GM18867 (cell line): ENCODE measurements at regions not wholly inside any gene's neighbourhood (a gene's known extent, or its start where the extent isn't known, plus 50 kb on each side); places are given as distances from the start of the nearest gene placed in this dataset.
"Not testable (repeated sequence)": the region's sequence is repeated elsewhere in the genome, so short reads cannot be mapped to it uniquely, and the experiment has no call there.

ENCODE experiments used
- ATAC-seq: cut with Tn5 transposase; IDR thresholded peaks from one replicate; pipeline ENCODE4 v1.9.1; 2021; ENCODE audit warnings: mild to moderate bottlenecking, moderate library complexity; ENCODE audit not compliant: unreplicated experiment

DNA sequence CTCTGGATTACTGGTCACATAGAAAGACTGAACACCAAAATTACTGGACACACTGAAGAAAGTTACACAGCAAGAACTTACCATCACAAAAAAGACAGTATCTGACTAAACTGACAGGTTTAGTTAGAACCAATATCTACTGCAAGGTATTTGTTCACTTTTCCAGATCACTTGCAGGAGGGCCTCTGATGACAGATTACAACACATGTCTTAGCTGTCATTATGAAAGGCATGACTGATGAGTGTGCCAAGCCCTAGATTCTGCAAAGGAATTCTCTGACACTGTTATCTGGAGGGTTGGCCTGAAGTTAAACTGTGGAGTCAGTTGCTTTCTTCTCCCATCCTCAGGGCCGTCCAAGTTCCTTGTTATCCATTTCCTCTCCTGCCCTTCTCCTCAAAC lies 242.7 kb downstream of the KIF20B start:
- ATAC-seq, result no peak

DNA sequence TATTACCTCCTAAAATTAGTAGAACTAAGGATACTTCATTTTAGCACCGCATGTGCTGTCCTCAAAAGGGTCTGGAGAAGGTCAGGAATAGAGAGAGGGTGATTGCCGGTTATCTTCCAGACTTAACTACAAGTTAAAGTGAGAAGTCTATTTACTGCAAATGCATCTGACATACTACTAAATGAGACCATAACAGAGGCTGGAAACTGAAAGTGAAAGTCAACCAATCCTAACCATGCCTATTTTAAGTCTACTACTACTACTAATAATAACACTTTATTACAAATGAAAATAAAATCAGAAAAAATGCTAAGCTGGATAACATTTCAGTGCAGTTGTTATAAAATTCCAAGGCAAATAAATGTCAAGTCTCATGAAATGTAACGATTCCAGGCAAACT lies 244.7 kb downstream of the KIF20B start:
- no peak for ATAC-seq

GRCh38 chr10:89949496-89949895 lies 248.1 kb downstream of the KIF20B start:
- no peak for ATAC-seq

DNA sequence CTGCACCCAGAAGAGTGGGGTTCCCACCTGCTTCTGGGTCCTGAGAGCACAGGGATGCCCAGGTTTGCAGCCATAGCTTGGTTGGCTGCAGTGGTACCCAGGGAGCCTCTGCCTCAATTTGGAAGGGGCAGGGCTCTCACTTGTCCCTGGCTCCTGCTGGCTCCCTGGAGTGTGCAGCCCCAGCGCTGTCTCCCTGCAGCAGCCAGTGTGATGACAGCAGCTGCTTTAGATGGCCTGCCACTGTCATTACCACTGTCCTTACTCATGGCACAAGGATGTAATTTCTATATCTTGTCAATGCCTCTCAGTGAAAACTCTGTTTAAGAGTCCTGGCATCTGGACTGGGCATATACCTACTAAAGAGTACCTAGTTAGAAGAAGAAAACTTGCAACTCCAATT lies 250.9 kb downstream of the KIF20B start:
- ATAC-seq, result no peak

DNA sequence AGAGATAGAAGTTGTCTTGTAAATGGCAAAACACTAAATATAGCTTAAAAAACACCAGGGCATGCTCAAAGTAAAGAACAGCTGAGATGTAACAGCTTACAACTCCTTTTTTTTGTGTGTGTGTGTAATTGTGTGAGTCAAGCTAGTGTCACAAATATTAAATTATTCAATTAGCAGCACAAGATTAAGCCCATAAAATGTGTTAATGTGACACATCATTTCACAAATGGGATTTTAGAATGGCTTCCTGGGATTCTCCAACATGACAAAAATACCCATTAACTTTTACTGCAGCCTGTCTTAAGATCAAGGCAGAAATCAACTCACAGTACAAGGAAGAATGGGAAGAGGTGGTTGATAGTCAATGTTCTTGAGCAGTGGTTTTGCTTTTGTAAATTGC lies 251.4 kb downstream of the KIF20B start:
- no peak for ATAC-seq

DNA sequence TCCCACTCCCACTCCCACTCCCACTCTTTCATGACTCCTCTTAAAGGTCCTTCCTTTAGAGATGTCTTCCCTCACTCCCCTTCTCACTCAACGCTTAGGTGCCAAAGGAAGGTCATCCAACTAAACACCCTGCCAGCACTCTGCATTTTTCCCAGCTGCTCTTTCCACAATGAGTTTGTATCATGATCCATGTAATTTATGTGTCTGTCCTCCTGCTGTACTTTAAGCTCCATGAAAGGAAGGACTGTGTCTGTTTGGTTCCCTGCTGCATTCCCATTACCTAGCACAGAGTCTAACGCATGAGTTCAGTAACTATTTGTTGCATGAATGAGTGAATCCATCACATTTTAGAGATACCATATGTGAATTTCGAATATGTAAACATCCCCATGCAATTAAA lies 252.7 kb downstream of the KIF20B start:
- ATAC-seq, result no peak

- ATAC-seq, result no peak
Observed at GRCh38 chr10:89954787-89955566, 253.6 kb downstream of the KIF20B start.

- peak; percentile 70 for ATAC-seq
Observed at GRCh38 chr10:89959433-89960110, 258.2 kb downstream of the KIF20B start.

DNA sequence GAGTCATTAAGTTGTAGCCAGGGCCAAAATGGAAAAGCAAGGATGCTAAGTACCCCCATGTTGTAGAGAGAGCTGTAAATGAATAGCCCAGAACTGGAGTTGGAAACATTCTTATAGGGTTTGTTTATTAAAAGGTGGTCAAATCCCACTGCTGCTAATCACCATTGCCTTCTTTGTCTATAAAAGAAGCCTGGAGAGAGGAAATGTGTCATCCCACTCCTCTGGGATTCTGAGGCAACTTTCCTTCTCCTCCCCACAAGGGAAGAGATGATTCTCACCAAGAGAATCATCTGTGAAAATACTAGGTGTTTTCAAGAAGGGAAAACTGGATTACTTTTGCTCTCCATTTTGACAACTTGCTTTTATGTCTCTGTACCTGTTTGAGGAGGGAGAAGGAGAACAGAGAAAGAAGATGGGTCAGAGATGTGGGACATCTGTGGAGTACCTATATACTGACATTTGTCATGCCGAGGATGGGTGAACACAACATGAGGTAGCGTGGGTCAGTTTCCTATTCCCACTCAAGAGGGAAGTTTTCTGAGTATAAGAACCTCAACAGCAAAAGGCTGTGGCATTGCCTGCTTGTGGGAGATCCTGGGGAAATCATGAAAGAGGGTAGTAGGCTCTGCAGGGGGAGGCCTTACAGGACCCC lies 262.2 kb downstream of the KIF20B start:
- no peak for ATAC-seq

DNA sequence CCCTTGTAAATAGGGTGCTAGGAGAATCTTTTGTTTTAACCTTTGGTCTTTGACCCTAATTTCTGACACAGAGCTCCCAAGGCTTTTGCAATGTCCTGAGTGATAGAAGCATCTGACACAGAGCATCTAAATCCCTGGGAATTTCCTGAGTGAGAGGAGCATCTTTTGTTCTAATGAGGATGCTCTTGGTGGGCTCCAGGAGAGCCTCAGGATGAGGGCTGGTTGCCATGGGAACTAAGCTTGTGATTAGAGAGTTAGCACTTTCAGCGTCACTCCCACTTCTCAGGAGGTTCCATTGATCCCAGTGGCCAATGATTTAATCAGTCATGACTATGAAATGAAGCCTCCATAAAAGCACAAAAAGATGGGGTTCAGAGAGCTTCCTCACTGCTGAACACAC lies 264.8 kb downstream of the KIF20B start:
- ATAC-seq, result no peak

GRCh38 chr10:89973326-89973725 lies 271.9 kb downstream of the KIF20B start:
- no peak for ATAC-seq

GRCh38 chr10:89975071-89975470 lies 273.7 kb downstream of the KIF20B start:
- no peak for ATAC-seq

DNA sequence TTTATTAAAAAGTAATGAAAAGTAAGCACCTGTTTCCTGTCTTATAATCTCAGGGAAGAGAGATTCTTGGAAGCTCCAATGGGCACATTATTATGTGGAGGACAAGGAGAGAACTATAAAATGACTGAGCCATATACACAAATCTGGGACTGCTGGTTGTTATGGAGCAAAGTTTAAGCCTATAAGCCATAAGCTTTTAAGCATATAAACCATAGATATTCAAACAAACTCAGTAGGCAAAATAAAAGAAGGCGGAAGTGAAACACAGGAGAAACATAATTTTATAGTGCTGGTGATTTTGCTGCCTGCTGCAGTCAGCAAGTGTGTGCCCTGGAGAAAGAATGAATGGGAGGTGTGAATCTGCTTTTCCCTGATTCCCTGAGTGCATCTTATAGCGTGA lies 274.4 kb downstream of the KIF20B start:
- no peak for ATAC-seq

DNA sequence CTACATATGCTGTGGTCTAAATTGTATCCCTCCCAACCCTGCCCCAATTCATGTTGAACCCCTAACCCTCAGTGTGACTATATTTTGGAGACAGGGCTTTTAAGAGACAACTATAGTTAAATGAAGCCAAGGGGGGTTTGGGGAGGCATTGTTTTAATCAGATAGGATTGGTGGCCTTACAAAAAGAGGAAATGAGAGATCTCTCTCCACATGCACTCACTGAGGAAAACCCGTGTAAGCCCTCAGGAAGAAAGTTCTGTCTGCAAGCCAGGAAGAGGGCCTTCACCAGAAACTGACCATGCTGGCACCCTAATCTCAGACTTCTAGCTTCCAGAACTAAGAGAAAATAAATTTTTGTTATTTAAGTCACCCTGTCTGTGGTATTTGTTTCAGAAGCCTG lies 276.7 kb downstream of the KIF20B start:
- no peak for ATAC-seq

GRCh38 chr10:89979726-89980125 lies 278.3 kb downstream of the KIF20B start:
- no peak for ATAC-seq

GRCh38 chr10:89980166-89980565 lies 278.8 kb downstream of the KIF20B start:
- no peak for ATAC-seq

GRCh38 chr10:89981891-89982290 lies 280.5 kb downstream of the KIF20B start:
- ATAC-seq, result no peak

DNA sequence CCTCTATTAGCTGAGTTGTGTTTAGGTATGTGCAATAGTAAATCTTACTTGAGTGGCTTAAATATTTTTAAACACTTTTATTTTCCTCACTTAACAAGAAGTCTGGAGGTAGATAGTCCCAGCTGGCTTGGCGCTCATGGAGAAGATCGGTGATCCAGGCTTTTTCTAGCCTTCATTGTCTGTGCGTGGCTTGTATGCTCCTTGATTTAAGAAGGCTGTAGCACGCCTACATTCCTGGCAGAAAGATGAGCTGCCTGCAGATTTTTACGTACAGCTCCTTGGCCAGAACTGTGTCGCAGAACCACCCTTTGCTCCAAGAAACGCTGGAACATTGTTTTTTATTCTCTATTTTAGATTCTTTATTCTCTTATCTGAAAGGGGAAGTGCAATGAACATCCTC lies 284.1 kb downstream of the KIF20B start:
- ATAC-seq, result no peak

GRCh38 chr10:89988361-89988760 lies 287.0 kb downstream of the KIF20B start:
- ATAC-seq, result not testable (repeated sequence)

DNA sequence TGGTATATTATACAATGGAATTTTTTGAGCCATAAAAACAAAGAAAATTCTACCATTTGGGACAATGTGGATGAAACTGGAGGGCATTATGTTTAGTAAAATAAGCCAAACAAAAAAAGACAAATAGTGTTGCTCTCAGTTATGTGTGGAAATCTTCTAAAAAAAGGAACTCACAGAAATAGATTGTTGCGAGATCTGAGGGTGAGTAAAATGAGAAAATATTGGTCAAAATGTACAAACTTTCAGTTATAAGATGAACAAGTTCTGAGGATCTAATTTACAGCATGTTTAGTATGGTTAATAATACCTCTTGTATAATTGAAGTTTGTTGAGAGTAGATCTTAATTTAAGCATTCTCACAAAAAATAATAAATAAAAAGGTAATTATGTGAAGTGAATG lies 291.2 kb downstream of the KIF20B start:
- peak; percentile 39 for ATAC-seq

GRCh38 chr10:90007226-90007625 lies 305.8 kb downstream of the KIF20B start:
- ATAC-seq, result no peak

GRCh38 chr10:90011281-90011680 lies 309.9 kb downstream of the KIF20B start:
- ATAC-seq, result not testable (repeated sequence)
